22Rv1 (cell line): ENCODE measurements at regions not wholly inside any gene's neighbourhood (a gene's known extent, or its start where the extent isn't known, plus 50 kb on each side); places are given as distances from the start of the nearest gene placed in this dataset.

Experiments used
- CTCF ChIP-seq: fragments of 450-650 bp; IDR thresholded peaks from 2 replicates; pipeline ENCODE4 v1.5.1; 2017; ENCODE audit warnings: mild to moderate bottlenecking
- ZFX ChIP-seq: fragments of 450-650 bp; IDR thresholded peaks from 2 replicates; pipeline ENCODE4 v1.6.1; 2017; ENCODE audit warnings: antibody characterized with exemption, borderline replicate concordance

GRCh38 chr1:64405833-64406232 is 64.1 kb upstream of the CACHD1 start:
- no peak for TF ChIP-seq CTCF
- TF ChIP-seq ZFX, result no peak
